HPDE6-E6E7 (cell line): ENCODE measurements at regions not wholly inside any gene's neighbourhood (a gene's known extent, or its start where the extent isn't known, plus 50 kb on each side); places are given as distances from the start of the nearest gene placed in this dataset.

Experiments used
- DNase-seq: peaks from one replicate; pipeline ENCODE4 v3.0.0; 2011; ENCODE audit warnings: missing footprints; ENCODE audit errors: extremely low spot score

DNA sequence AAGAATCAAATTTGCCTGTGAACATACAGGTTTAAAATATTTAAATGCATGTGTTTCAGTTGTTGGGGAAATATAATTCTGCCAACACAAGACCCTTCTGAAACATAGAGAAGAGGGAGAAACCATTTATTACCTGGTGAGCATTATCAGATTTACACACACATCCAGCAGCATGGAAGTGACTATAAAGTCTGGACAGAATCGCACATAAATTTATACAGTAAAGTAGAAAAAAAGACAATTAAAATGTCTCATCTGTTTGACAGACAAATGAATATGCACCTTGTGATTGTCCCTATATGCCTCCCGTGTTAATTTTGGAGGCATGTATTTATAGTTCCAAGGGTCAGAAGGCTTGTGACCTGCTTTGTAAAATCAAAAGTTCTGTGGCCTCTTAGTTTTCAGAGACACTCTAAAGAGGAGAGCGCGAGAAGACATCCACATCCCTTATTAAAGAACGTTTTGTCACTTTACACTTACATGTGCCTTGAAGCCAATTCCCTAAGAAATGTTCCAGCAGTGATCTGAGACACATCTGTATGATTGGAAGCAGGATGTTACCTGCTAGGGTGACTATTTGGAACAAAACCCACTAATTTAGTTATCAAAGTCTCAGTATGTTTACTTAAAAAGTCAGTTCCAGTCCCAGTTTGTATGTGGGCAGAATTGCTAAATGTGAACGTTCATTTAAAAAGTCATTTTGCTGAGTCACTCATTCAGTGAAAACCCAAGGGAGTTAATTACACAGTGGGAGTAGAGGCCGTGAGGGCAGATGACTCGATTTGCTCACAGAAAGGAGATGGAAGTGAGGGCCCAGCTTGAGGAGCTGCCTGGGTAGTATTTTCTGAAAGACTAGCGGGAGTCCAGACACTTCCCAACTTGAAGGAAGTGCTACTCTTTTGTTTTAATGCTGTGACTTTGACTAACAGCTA, 527.6 kb upstream of the MEX3C start:
- no peak for DNase-seq

DNA sequence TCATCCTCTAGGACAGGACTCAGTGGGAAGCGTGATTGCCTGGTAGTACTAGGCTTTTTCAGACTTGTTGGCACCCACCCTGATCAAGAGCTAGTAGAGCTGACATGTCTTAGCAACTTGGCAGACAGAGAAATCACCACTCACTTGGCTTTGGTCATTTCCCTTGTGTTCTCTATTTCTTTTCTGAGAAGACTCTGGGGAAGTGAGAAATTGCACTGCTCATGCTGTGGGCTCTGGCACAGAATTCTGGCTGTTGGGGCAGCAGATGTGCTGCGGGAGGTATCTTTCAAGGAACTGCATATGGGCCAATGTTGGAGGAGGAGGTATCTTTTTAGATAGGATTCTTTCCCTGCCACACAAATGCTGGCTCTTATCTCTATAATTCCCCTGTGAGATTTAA, 529.1 kb upstream of the MEX3C start:
- DNase-seq: no peak

GRCh38 chr18:51727780-51728179, 530.3 kb upstream of the MEX3C start:
- no peak for DNase-seq

- no peak for DNase-seq
Observed at GRCh38 chr18:51731070-51731469, 533.6 kb upstream of the MEX3C start.

DNA sequence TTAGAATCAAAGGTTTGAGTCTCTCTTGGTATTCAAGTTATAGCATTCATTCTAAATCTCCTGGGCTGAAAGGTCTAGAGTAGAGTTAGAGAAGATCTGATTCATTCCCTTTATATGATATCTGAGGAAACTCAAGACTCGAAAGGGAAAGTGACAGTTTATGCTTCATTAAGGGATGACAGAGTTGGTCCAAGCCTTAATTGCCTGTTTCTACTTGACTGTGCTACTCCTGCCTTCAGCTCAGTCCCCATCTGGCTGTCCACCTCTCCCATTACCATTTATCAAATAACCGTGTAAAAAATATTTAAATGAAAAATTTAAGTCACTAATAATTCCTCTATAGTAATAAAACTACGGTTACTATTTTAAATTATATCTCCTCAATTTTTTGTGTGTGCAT, 537.1 kb upstream of the MEX3C start:
- no peak for DNase-seq

DNA sequence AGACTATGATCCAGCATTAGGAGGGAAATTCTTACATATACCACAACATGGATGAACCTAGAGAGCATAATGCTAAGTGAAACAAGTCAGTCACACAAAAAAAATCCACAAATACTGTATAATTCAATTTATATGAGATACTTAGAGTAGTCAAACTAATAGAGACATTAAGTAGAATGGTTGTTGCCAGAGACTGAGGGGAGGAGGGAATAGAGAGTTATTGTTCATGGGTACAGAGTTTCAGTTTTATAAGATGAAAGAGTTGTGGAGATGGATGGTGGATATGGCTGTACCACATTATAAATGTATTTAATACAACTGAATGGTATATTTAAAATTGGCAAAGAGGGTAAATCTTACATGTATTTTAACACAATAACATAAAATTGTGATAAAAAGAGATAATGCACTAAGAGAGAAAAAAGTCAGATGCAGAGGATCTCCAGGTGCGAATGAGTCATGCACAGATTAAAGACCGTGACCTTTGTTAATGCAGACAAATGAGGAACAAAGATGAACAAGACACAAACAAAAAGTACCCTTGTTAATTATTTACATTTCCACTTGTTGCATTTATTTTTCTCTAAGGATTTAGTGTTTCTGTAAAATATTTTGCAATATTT, 541.7 kb upstream of the MEX3C start:
- DNase-seq: no peak

GRCh38 chr18:51751901-51752300, 554.4 kb upstream of the MEX3C start:
- DNase-seq: no peak

DNA sequence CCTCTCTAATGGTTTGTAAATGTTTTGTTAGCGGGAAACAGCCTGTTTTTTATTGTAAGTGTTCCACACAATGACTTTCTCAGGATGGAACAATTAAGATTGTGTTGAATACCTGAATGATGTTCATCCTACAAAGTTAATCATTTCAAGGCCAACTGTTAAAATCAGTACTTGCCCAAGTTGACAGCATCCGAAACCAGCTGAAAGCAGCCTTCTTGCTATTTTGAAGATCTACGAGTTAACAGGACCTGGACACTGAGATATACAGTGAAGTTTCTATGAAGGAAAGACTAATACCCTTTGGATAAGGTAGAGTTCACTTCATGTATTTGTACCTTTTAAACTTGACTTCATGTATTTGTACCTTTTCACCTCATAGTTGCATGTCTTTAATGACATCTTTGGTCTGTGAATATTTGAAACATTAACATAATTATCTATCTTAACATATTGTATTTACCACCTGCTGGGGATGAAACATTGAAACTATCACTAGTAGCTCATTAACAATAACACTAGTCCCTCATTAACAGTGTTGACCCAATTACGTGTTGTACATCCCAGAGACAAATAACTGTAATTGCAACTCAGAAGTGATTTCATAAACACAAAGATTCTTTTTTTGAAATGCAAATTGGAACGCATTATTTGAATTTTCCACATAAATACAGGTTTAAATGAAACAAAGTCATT, 556.0 kb upstream of the MEX3C start:
- no peak for DNase-seq

GRCh38 chr18:51754566-51754965, 557.1 kb upstream of the MEX3C start:
- DNase-seq: no peak

GRCh38 chr18:51757255-51757924, 559.9 kb upstream of the MEX3C start:
- DNase-seq: no peak

DNA sequence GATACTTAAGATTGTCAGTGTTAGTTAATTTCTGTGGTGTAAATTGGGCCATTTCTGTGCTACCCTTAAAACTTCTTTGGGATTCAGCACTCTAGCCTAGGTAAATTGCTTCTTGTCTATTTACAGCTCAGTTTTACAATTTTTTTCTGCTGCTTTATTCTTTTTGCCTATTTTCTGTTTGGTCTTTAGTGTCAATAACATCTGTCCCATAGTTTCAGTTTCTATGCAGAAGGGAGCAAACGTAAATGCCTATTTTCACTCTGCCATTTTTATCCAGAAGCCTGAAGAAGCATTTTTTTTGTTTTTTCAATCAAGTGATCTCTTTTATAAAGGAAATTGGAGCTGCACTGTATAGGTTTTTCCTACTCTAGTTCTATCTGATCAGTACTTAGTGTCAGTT, 564.9 kb upstream of the MEX3C start:
- DNase-seq: no peak

DNA sequence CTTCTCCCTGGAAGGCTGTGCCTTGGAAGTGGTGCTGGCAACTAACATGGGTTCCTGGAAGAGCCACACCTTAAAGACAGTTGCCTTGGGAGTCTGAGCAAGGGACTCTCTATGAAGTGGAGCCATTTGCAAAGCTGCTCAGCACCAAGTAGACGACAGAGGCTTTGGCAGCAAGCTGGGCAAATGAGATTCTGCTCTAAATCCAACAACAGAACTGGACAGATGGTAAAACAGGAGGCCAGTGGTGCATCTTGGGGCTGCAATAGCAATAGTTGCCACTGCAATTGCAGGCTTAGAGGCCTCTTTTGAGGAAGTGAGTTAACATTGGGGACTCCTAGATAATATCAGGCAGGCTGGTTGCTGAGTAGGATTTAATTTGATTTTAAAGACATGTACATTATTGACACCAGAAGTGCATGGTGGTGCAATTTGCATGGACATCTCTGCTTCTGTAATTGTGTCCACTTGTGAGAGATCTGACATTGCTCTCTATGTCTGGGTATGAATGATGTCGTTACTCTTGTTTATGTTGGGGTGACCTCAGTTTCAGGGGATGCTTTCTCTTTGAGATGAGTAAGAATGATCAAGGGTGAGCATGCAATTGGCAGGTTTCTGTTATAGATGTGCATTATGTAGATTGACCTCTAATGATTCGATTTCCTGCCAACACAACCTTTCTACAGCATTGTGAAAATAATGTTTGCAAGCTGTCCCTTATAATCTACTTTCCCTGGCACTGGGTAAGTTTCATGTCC, 568.3 kb upstream of the MEX3C start:
- DNase-seq: no peak

DNA sequence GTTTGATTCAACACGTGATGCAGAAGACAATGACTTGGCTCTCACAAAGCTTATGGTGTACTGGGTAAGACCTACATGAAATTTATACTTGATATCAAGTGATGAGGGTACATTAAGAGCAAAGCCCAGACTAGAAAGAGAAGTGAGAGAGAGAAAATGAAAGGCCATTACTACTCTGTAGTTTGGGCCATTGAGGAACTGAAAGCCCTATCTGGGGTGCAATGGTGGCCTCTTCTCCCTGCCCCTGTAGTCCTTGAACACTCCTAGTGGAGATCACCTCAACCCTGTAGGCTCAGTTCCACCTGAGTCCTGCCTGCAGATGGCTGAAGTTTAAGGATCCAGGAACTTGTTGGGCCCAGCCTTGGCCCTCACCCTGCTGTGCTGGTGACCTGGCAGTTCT, 569.8 kb upstream of the MEX3C start:
- no peak for DNase-seq

DNA sequence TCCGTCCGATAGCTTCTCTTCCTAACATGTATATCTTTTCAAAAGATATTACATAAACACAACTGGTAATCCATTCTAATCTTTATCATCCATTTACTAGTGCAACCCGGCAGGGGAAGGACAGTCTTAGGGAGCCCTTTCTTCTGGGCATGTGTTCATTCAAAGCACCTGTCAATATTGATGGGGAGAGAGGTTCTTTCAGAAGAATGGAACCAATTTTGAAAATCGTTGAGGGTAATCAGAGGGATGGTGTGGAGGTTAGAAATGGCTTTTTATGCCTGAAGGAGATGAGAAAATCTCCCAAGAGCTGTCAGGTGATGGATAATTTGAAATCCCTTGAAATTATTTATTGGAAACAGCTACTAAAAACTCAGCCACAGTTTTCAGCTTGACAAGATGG, 561.9 kb upstream of the DCC start:
- DNase-seq: no peak

- no peak for DNase-seq
Observed at GRCh38 chr18:51789871-51790270, 550.1 kb upstream of the DCC start.

DNA sequence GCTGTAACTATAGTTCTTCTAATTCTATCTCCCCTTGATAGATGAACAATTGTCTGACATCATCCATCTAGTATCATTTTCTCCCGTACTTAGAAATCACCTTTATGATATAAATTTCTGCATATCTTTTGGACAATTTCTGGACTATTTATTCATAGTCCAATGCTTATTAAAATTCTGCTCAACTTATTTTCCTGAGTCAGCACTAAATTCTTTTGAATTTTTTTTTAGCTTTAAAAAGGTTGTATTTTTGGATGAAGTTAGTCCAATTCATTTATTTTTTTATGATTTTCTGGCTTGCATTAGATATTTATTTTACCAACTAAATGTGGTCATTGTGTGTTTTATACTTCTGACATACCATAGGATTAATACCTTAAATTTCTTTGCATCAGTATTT, 538.5 kb upstream of the DCC start:
- DNase-seq: no peak

DNA sequence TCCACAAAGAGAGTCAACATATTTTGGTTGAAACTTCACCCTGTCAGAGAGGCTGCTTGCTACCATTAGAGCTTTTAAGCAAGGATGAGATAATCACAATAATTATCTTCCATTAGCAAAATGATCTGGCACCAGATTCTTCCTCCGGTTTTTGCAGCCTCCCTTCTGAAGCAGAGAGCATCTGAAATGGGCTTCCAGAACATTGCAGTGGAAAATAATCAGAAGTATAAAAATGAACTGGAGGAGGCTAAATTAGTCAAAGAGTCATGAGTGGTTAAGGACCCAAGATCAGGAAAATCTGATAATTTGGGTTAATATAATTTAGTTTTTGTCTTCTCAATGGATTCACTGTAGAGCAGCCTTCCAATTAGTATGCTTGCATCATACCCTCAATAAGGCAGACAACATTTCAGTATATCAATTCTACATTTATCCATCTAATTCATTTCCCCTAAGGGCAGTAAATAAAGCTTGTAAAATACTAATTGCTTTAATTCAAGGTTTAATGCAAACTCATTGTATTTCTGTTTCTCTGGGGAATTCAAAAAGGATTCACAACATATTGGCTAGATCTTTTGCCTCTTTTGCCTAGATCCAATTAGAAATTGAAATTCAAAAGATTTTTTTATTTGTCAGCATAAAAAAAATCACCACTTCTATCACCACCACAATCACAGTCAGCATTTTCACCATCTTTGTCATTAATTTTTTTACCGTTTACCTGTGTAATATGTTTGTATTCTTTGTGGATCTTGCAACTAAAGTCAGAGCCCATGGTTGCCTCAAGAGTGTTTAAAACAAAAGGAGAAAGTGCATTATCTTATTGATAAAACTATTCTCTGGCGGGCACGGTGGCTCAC, 537.2 kb upstream of the DCC start:
- no peak for DNase-seq

DNA sequence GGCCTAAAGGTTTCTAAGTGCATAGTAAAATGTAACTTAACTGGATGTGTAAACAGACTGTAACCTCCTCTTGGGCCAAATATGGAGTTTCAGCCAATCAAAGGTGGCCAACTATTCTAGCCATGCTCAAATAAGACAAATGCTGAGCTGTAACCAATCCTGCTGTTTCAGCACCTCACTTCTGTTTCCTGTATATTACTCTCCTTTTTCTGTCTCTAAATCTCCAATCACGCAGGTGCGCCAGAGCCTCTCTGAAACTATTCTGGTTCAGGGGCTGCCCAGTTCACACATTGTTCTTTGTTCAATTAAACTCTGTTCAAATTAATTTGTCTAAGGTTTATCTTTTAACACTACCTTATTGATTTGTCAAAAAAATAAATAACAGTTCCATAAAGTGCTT, 532.7 kb upstream of the DCC start:
- no peak for DNase-seq

GRCh38 chr18:51811883-51812282, 528.1 kb upstream of the DCC start:
- no peak for DNase-seq

DNA sequence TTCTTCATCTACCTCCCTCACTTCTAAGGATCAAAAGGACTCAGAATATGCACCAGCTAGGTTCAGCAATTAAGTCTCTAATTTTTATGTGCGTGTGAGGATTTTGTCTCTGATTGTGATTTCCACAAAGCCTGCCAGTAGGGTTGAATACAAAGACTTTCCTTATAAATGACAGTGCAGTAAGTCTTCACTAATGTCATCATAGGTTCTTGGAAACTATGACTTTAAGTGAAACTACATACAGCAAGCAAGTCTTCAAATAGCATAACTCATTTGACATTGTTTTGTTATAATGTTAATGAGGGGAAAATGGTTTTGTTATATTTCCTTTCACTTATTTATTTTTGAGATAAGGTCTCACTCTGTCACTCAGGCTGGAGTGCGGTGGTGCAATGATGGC, 526.3 kb upstream of the DCC start:
- no peak for DNase-seq

DNA sequence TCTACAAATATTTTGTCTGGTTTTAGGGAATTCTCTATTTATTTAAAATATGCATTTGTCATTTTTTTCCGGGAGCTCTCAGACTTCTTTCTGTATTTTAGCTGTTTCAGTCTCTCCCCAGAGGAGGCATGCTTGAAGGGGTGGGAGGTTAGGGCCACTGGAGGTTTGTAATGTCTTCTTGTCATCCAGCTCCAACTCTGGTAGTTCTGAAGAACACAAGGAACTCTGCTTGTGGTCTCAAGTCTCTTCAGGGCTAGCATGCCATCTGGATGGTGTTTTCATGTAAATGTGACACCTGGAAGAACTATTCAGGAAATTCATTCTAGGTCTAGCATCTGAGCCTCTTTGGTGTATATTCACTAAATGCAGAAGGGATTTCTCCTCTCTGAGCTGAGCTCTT, 518.4 kb upstream of the DCC start:
- no peak for DNase-seq
